ENCODE measurements at regions not wholly inside any gene's neighbourhood (a gene's known extent, or its start where the extent isn't known, plus 50 kb on each side); places are given as distances from the start of the nearest gene placed in this dataset.

DNA sequence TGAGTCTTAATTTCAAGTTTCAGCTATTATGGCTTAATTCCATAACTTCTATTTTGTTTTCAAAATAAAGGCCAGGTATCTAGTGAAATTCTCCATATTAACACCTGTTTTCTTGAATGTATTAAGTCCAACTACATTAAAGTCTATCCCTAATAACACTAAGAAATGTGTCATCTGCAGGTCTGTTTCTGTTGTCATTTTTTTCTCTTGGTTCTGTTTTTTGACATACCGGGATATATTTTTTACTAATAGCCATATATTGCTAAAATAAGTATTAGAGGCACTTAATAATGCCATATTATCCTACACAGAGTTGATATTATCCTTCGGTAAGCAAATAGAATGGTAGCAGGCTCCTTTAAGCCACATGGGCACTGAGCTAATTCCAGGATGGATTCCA, 176.0 kb upstream of the MPPED2 start:
- H3K36me3 ChIP-seq (ENCODE audit: control insufficient read depth, insufficient read depth, low read length): no peaks in the 10 kb centered on the region
- ATAC-seq (no peak), DNase-seq (ENCODE audit: low read depth, low spot score) (no peak)
- no peaks in the 10 kb centered on the region for H3K4me1 ChIP-seq (ENCODE audit: control insufficient read depth, insufficient read depth, low read length)
- TF ChIP-seq CTCF (IDR thresholded peaks at IDR 0.05): no peak
- TF ChIP-seq REST (IDR thresholded peaks at IDR 0.05; ENCODE audit: insufficient read depth in 1 of 2, low read depth in 2 of 2, low read length in 1 of 2): no peak
- no peak for TF ChIP-seq TCF7L2 (IDR thresholded peaks at IDR 0.05; ENCODE audit: low read depth, low read length)
- no peak for TF ChIP-seq POLR2AphosphoS5 (IDR thresholded peaks at IDR 0.05; ENCODE audit: low read depth, low read length)
- no peak for TF ChIP-seq SIN3A (IDR thresholded peaks at IDR 0.05; ENCODE audit: borderline replicate concordance, insufficient read depth, low read depth, low read length)
- no peaks in the 10 kb centered on the region for H3K27me3 ChIP-seq (ENCODE audit: control insufficient read depth, insufficient read depth, low read length)
- H3K27ac ChIP-seq (ENCODE audit: low read length): no peak overlapping the region
- POLR2A ChIA-PET: no interaction called here
- no peaks in the 10 kb centered on the region; the same call in 1 of the 2 replicates for H3K9me3 ChIP-seq (ENCODE audit: control insufficient read depth, insufficient read depth, low read depth, low read length)
- no TSS peak for BruUV-seq (replicated peaks)
- CTCF ChIA-PET: no interaction called here
- intact Hi-C loops (cut with micrococcal nuclease; ENCODE audit: unreplicated experiment) (no loop called here), in situ Hi-C loops (cut with HindIII; ENCODE audit: low pct_unique_long_range_greater_than_20kb, low sequenced_read_pairs) (no loop called here)
- H3K4me3 ChIP-seq (ENCODE audit: low read depth in 2 of 2, low read length in 2 of 2): no peak overlapping the region

DNA sequence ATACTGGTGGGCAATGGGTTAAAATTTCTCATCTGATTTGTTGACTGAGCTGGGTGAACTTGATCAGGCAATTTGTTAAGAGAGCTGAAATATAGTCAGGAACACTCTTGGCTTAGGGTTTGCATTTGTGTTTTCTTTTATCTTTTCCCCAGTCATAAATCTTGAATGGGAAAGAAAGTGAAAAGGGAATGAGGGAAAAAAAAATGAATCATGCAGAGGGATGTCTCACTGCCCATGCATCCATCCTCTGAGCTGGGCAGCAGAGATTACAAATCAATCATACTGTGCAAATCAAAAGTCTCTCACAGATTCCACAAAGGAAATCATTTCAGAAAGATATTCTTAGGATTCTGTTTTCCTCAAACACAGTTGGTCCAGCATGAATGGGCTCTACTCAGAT, 174.2 kb upstream of the MPPED2 start:
- BruUV-seq (replicated peaks): no TSS peak
- no peak for DNase-seq (ENCODE audit: low read depth, low spot score)

More for the DNA sequence above, 174.2 kb upstream of the MPPED2 start:
- no peaks in the 10 kb centered on the region for H3K4me1 ChIP-seq (ENCODE audit: control insufficient read depth, insufficient read depth, low read length)
- intact Hi-C loops (cut with micrococcal nuclease; ENCODE audit: unreplicated experiment) (no loop called here), in situ Hi-C loops (cut with HindIII; ENCODE audit: low pct_unique_long_range_greater_than_20kb, low sequenced_read_pairs) (no loop called here)
- no peak overlapping the region for H3K4me3 ChIP-seq (ENCODE audit: low read depth in 2 of 2, low read length in 2 of 2)
- ATAC-seq: no peak
- ChIA-PET POLR2A (no interaction called here), CTCF (no interaction called here)
- H3K27me3 ChIP-seq (ENCODE audit: control insufficient read depth, insufficient read depth, low read length): no peaks in the 10 kb centered on the region
- no peaks in the 10 kb centered on the region; the same call in 1 of the 2 replicates for H3K9me3 ChIP-seq (ENCODE audit: control insufficient read depth, insufficient read depth, low read depth, low read length)
- no peak for TF ChIP-seq POLR2AphosphoS5 (IDR thresholded peaks at IDR 0.05; ENCODE audit: low read depth, low read length)
- TF ChIP-seq CTCF (IDR thresholded peaks at IDR 0.05): no peak
- no peak for TF ChIP-seq SIN3A (IDR thresholded peaks at IDR 0.05; ENCODE audit: borderline replicate concordance, insufficient read depth, low read depth, low read length)
- TF ChIP-seq TCF7L2 (IDR thresholded peaks at IDR 0.05; ENCODE audit: low read depth, low read length): no peak
- TF ChIP-seq REST (IDR thresholded peaks at IDR 0.05; ENCODE audit: insufficient read depth in 1 of 2, low read depth in 2 of 2, low read length in 1 of 2): no peak
- no peak overlapping the region for H3K27ac ChIP-seq (ENCODE audit: low read length)
- H3K36me3 ChIP-seq (ENCODE audit: control insufficient read depth, insufficient read depth, low read length): no peaks in the 10 kb centered on the region

Data from Panc1 (cell line).